ENCODE measurements at regions not wholly inside any gene's neighbourhood (a gene's known extent, or its start where the extent isn't known, plus 50 kb on each side); places are given as distances from the start of the nearest gene placed in this dataset.

DNA sequence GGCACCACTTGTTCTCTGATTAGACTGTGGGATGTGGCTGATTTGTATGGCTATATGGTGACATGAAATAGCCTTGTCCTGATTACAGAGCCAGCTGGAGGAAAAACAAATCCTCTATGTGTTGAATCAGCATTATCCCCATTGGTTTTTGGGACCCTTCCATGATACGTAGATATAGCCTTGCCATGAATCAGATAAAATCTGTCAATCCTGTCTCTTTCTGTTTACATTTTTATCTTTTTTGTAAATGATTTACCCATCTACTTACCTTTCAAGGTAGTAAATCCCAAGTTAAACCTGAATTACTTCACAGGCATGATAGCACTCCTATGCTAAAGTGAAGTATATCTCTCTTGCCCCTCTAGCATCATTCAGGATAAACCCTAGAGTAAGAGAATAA lies 789.3 kb downstream of the TMTC2 start:
- no peak overlapping the region for H3K4me3 ChIP-seq (ENCODE audit: low read depth, low read length)
- TF ChIP-seq, protein P1, sequence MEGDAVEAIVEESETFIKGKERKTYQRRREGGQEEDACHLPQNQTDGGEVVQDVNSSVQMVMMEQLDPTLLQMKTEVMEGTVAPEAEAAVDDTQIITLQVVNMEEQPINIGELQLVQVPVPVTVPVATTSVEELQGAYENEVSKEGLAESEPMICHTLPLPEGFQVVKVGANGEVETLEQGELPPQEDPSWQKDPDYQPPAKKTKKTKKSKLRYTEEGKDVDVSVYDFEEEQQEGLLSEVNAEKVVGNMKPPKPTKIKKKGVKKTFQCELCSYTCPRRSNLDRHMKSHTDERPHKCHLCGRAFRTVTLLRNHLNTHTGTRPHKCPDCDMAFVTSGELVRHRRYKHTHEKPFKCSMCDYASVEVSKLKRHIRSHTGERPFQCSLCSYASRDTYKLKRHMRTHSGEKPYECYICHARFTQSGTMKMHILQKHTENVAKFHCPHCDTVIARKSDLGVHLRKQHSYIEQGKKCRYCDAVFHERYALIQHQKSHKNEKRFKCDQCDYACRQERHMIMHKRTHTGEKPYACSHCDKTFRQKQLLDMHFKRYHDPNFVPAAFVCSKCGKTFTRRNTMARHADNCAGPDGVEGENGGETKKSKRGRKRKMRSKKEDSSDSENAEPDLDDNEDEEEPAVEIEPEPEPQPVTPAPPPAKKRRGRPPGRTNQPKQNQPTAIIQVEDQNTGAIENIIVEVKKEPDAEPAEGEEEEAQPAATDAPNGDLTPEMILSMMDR (IDR thresholded peaks at IDR 0.05; ENCODE audit: low read depth, low read length, missing control alignments), result no peak
- DNase-seq (ENCODE audit: low read depth), result no peak

DNA sequence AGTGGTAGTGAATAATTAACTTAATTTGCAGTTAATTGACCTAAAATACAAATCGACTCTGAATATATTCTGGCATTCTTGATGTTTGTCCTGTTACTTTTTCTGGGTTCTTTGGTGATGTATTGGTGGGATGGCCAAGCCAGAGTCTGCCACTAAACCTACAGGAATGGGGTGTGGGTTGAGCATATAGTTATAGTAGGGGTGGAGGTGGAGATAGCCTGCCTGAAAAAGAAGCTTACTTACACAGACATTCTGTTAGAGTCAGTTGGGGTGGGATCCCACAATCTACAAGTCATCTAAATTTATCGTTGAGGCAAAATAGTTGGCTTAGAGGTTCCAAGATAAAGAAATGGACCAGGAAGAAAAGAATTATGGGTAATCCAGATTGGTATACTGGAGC lies 787.7 kb downstream of the TMTC2 start:
- TF ChIP-seq, protein P1 (IDR thresholded peaks at IDR 0.05; ENCODE audit: low read depth, low read length, missing control alignments), result no peak
- H3K4me3 ChIP-seq (ENCODE audit: low read depth, low read length), result no peak overlapping the region
- no peak for DNase-seq (ENCODE audit: low read depth)

DNA sequence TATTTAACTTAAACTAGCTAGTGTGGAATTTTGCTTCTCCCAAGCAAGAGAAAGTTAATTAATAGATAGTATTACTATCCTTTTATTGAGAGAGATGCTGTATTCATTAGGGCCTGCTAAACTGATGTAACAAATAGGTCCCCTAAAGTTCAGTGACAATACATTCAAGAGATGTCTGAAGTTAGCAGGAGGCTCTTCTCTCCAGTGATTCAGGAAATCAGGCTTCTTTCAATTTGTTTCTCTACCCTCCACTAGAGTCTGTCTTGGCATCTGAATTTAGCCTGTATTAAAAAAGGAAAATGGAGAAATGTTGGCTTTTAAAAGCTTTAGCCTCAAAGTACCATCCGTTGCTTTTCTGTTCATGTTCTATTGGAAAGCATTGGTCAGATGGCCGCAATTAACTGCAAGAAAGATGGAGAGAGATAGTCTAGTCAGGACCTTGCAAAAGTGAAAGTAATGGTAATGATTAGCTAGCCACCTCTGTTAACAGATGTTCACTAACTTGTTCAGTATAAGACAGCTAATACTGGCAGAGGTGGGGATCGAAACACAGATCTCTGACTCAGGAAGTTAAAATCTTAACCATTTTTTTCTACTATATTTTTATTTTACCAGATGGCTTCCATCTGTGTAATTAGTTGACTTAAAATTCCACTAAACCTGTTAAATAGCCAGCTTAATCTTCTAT lies 786.8 kb downstream of the TMTC2 start:
- no peak overlapping the region for H3K4me3 ChIP-seq (ENCODE audit: low read depth, low read length)
- DNase-seq (ENCODE audit: low read depth), result no peak
- TF ChIP-seq, protein P1 (IDR thresholded peaks at IDR 0.05; ENCODE audit: low read depth, low read length, missing control alignments), result no peak

DNA sequence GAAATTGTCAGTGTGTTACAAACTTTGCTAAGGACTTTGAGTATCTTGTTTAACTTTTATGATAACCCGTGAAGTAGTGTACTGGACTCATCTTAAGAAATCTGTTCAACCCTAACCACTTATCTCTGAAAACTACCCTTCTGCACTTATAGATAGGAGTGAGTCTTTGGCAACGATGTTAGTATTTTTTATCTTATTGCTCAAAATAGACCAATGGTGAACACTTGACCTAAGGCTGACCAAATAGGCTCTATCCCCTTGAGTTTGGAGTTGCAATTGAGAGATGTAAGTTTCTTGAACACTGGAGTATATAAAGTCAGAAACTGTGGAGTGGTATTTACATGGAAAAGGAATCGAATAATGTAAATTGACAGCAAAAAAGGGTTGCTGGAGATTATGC lies 786.1 kb downstream of the TMTC2 start:
- TF ChIP-seq, protein P1 (IDR thresholded peaks at IDR 0.05; ENCODE audit: low read depth, low read length, missing control alignments), result no peak
- H3K4me3 ChIP-seq (ENCODE audit: low read depth, low read length), result no peak overlapping the region
- DNase-seq (ENCODE audit: low read depth), result no peak

DNA sequence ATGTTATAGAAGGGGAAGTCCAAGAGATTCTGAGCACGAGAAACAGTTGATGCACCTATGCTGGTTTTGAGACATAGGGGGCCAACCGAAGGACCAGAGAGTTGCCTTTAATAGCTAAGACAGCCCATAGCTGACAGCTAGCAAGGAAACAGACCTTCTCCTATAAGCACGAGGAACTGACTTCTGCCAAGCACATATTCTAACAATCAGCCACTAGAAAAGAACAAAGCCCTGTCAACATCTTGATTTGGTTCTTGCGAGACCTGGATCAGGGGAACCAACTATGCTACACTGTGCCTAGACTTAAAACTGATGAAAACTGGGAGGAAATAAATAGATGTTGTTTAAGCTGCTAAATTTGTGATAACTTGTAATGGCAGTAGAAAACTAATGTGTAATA lies 785.6 kb downstream of the TMTC2 start:
- no peak overlapping the region for H3K4me3 ChIP-seq (ENCODE audit: low read depth, low read length)
- DNase-seq (ENCODE audit: low read depth), result no peak
- TF ChIP-seq, protein P1 (IDR thresholded peaks at IDR 0.05; ENCODE audit: low read depth, low read length, missing control alignments), result no peak

DNA sequence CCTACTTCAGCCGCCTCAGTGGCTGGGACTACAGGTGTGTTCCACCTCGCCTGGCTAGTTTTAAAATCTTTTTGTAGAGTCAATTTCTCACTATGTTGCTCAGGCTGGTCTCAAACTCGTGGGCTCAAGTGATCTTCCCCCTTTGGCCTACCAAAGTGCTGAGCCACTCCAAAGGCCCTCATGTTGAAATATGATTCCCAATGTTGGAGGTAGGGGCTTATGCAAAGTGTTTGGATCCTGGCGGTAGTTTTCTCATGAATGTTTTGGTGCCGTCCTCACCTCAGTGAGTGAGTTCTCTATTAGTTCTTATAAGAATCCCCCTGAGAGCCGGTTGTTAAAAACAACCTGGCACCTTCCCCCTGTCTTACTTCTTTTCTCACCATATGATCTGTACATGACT lies 784.6 kb downstream of the TMTC2 start:
- H3K4me3 ChIP-seq (ENCODE audit: low read depth, low read length), result no peak overlapping the region
- TF ChIP-seq, protein P1 (IDR thresholded peaks at IDR 0.05; ENCODE audit: low read depth, low read length, missing control alignments), result no peak
- DNase-seq (ENCODE audit: low read depth), result no peak

DNA sequence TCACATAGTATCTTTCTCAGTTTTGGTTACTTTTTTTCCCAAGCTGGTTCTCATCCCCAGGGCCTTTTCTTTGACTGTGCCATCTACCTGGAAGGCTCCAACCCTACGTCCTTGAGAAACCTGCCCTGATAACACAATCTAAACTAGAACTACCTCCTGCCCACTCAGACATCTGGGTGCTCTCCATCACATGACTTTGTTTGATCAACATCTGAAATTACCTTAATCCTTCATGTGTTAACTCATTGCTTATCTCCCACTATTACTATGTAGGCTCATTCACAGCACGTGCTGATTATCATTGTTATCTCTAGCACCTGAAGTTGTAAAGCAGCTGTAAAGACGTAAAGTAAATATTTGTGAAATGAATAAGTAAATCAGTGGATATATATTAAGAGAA lies 784.0 kb downstream of the TMTC2 start:
- no peak for DNase-seq (ENCODE audit: low read depth)
- TF ChIP-seq, protein P1 (IDR thresholded peaks at IDR 0.05; ENCODE audit: low read depth, low read length, missing control alignments), result no peak
- no peak overlapping the region for H3K4me3 ChIP-seq (ENCODE audit: low read depth, low read length)
